ENCODE measurements at regions not wholly inside any gene's neighbourhood (a gene's known extent, or its start where the extent isn't known, plus 50 kb on each side); places are given as distances from the start of the nearest gene placed in this dataset.
"Not testable (repeated sequence)": the region's sequence is repeated elsewhere in the genome, so short reads cannot be mapped to it uniquely, and the experiment has no call there.

GRCh38 chr2:89888693-89889092, 1197.2 kb downstream of the RPIA start:
- not testable (repeated sequence) for TF ChIP-seq CTCF (IDR thresholded peaks at IDR 0.05 in 2 of 3, conservative IDR thresholded peaks at IDR 0.05 in 1 of 3; ENCODE audit: control insufficient read depth in 2 of 3, extremely low read depth in 1 of 3, insufficient read depth in 1 of 3, low read depth in 3 of 3, low read length in 3 of 3); HDGF (IDR thresholded peaks at IDR 0.05); MAX (IDR thresholded peaks at IDR 0.05; ENCODE audit: low read depth, low read length); POLR2A (IDR thresholded peaks at IDR 0.05; ENCODE audit: low read depth, low read length); CEBPZ (IDR thresholded peaks at IDR 0.05; ENCODE audit: low read depth, low read length); JUND (IDR thresholded peaks at IDR 0.05; ENCODE audit: low read depth, low read length)

Measured in GM12878 (cell line).